ENCODE measurements at regions not wholly inside any gene's neighbourhood (a gene's known extent, or its start where the extent isn't known, plus 50 kb on each side); places are given as distances from the start of the nearest gene placed in this dataset.

- TF ChIP-seq POLR2AphosphoS5 (IDR thresholded peaks at IDR 0.05; ENCODE audit: low read depth, low read length) (no peak), POLR2A (IDR thresholded peaks at IDR 0.05; ENCODE audit: low read depth, low read length) (no peak), SPI1 (IDR thresholded peaks at IDR 0.05; ENCODE audit: low read depth, low read length) (no peak), PAX5 (IDR thresholded peaks at IDR 0.05; ENCODE audit: insufficient read depth, low read length, severe bottlenecking) (no peak), TAF1 (IDR thresholded peaks at IDR 0.05; ENCODE audit: low read depth, low read length) (no peak), POU2F2 (IDR thresholded peaks at IDR 0.05; ENCODE audit: low read depth, low read length) (no peak)
Measured at GRCh38 chr5:136701191-136701590, 335.8 kb upstream of the TRPC7 start.

All from GM12891 (cell line).